GM06990 (cell line): ENCODE measurements at regions not wholly inside any gene's neighbourhood (a gene's known extent, or its start where the extent isn't known, plus 50 kb on each side); places are given as distances from the start of the nearest gene placed in this dataset.

ENCODE experiments used
- DNase-seq: peaks from one replicate; pipeline ENCODE4 v3.0.0-alpha.2; 2011; ENCODE audit not compliant: insufficient read length; ENCODE audit errors: extremely low read depth
- H3K27me3 ChIP-seq: replicated peaks from 2 replicates; pipeline ENCODE4 v1.6.0; 2011; ENCODE audit warnings: low read length; ENCODE audit not compliant: control insufficient read depth, insufficient read depth
- H3K36me3 ChIP-seq: 2 replicates; pipeline ENCODE4 v1.5.1; 2011; ENCODE audit warnings: low read length; ENCODE audit not compliant: control insufficient read depth, insufficient read depth
- H3K4me3 ChIP-seq: replicated peaks from 2 replicates; pipeline ENCODE4 v1.5.1; 2011; ENCODE audit warnings: low read depth, mild to moderate bottlenecking, control low read depth, low read length
- CTCF ChIP-seq: IDR thresholded peaks from 2 replicates; pipeline ENCODE4 v1.5.1; 2011; ENCODE audit warnings: low read length, control low read depth, mild to moderate bottlenecking, inconsistent platforms; ENCODE audit not compliant: insufficient read depth, poor library complexity, severe bottlenecking

GRCh38 chr4:136461533-136461932 is 1070.8 kb downstream of the PCDH18 start:
- no peaks in the 10 kb centered on the region for H3K27me3 ChIP-seq
- TF ChIP-seq CTCF: no peak
- H3K4me3 ChIP-seq: no peak overlapping the region
- no peak for DNase-seq
- H3K36me3 ChIP-seq: no peaks in the 10 kb centered on the region

- Histone ChIP-seq H3K4me3 (no peak overlapping the region), H3K27me3 (no peaks in the 10 kb centered on the region), H3K36me3 (no peaks in the 10 kb centered on the region)
- no peak for DNase-seq
- TF ChIP-seq CTCF: no peak
These were observed 1074.0 kb downstream of the PCDH18 start for GRCh38 chr4:136458326-136458725.

GRCh38 chr4:136457577-136457976 is 1074.7 kb downstream of the PCDH18 start:
- no peak overlapping the region for H3K4me3 ChIP-seq
- no peak for TF ChIP-seq CTCF
- DNase-seq: no peak

GRCh38 chr4:136457004-136457403 is 1075.3 kb downstream of the PCDH18 start:
- no peak for TF ChIP-seq CTCF
- Histone ChIP-seq H3K27me3 (no peaks in the 10 kb centered on the region), H3K36me3 (no peaks in the 10 kb centered on the region), H3K4me3 (no peak overlapping the region)
- no peak for DNase-seq

More at GRCh38 chr4:136457577-136457976, 1074.7 kb downstream of the PCDH18 start:
- Histone ChIP-seq H3K27me3 (no peaks in the 10 kb centered on the region), H3K36me3 (no peaks in the 10 kb centered on the region)

GRCh38 chr4:136443006-136443405 is 1089.3 kb downstream of the PCDH18 start:
- no peak for DNase-seq
- H3K4me3 ChIP-seq: no peak overlapping the region
- TF ChIP-seq CTCF: no peak
- no peaks in the 10 kb centered on the region for H3K27me3 ChIP-seq
- no peaks in the 10 kb centered on the region for H3K36me3 ChIP-seq

- H3K27me3 ChIP-seq: no peaks in the 10 kb centered on the region
- no peak overlapping the region for H3K4me3 ChIP-seq
- DNase-seq: no peak
- no peak for TF ChIP-seq CTCF
- no peaks in the 10 kb centered on the region for H3K36me3 ChIP-seq
These were observed 1089.8 kb downstream of the PCDH18 start for GRCh38 chr4:136442447-136442846.
